ENCODE measurements at regions not wholly inside any gene's neighbourhood (a gene's known extent, or its start where the extent isn't known, plus 50 kb on each side); places are given as distances from the start of the nearest gene placed in this dataset.

- no peak for TF ChIP-seq POLR2AphosphoS5 (IDR thresholded peaks at IDR 0.05)
- TF ChIP-seq CTCF (IDR thresholded peaks at IDR 0.05): no peak
These were observed 1016.6 kb upstream of the CADM2 start for GRCh38 chr3:83941990-83942745.

Measured in prostate gland (tissue), 2 donors.